ENCODE measurements at regions not wholly inside any gene's neighbourhood (a gene's known extent, or its start where the extent isn't known, plus 50 kb on each side); places are given as distances from the start of the nearest gene placed in this dataset.

- Histone ChIP-seq H3K4me1 (ENCODE audit: insufficient read depth, low read length, poor library complexity, severe bottlenecking) (no peaks in the 10 kb centered on the region), H3K27ac (ENCODE audit: low read depth, low read length, poor library complexity, severe bottlenecking) (no peak overlapping the region), H3K9me3 (ENCODE audit: low read depth, low read length, poor library complexity, severe bottlenecking) (no peaks in the 10 kb centered on the region), H3K36me3 (ENCODE audit: insufficient read depth, low read length, poor library complexity, severe bottlenecking) (no peaks in the 10 kb centered on the region), H3K4me3 (ENCODE audit: low read depth, low read length, poor library complexity, severe bottlenecking) (no peak overlapping the region), H3K27me3 (replicated peaks; ENCODE audit: insufficient read depth, low read depth, low read length, poor library complexity) (no peaks in the 10 kb centered on the region)
- no TSS peak for BruUV-seq (replicated peaks)
- no peak for TF ChIP-seq EZH2 (IDR thresholded peaks at IDR 0.05; ENCODE audit: borderline replicate concordance, low read depth, low read length, poor library complexity, severe bottlenecking)
- TF ChIP-seq, protein P1, sequence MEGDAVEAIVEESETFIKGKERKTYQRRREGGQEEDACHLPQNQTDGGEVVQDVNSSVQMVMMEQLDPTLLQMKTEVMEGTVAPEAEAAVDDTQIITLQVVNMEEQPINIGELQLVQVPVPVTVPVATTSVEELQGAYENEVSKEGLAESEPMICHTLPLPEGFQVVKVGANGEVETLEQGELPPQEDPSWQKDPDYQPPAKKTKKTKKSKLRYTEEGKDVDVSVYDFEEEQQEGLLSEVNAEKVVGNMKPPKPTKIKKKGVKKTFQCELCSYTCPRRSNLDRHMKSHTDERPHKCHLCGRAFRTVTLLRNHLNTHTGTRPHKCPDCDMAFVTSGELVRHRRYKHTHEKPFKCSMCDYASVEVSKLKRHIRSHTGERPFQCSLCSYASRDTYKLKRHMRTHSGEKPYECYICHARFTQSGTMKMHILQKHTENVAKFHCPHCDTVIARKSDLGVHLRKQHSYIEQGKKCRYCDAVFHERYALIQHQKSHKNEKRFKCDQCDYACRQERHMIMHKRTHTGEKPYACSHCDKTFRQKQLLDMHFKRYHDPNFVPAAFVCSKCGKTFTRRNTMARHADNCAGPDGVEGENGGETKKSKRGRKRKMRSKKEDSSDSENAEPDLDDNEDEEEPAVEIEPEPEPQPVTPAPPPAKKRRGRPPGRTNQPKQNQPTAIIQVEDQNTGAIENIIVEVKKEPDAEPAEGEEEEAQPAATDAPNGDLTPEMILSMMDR (conservative IDR thresholded peaks at IDR 0.05; ENCODE audit: low read depth, low read length), result no peak
- no peak for DNase-seq (ENCODE audit: low spot score)
- CTCF ChIA-PET, result no interaction called here
- POLR2A ChIA-PET (ENCODE audit: low non-redundant PET), result no interaction called here
- intact Hi-C loops (cut with micrococcal nuclease; ENCODE audit: unreplicated experiment), result no loop called here
Observed at GRCh38 chr4:64216741-64217140, 192.5 kb downstream of the TECRL start.

DNA sequence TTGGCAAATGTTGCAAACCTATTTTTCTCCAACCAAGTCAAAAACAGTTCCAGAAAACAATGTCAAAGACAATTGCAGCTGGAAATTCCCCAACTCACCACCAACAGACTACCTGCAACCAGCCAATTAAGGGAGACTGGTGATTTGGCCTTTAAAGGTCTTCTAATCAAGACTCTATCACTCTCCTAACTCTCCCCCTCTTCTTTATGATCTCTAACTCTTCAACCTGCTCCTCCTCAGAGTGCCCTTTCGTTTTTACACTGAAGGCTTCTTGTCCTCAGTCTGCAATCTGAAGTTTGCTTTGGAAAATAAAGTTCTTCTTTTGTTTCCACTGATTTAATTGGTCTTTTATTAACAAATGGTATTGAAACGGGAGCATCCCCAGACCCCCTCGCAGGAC, 203.9 kb downstream of the TECRL start:
- Histone ChIP-seq H3K9me3 (ENCODE audit: low read depth, low read length, poor library complexity, severe bottlenecking) (no peaks in the 10 kb centered on the region), H3K27me3 (replicated peaks; ENCODE audit: insufficient read depth, low read depth, low read length, poor library complexity) (no peaks in the 10 kb centered on the region), H3K36me3 (ENCODE audit: insufficient read depth, low read length, poor library complexity, severe bottlenecking) (no peaks in the 10 kb centered on the region), H3K4me1 (ENCODE audit: insufficient read depth, low read length, poor library complexity, severe bottlenecking) (no peaks in the 10 kb centered on the region), H3K4me3 (ENCODE audit: low read depth, low read length, poor library complexity, severe bottlenecking) (no peak overlapping the region), H3K27ac (ENCODE audit: low read depth, low read length, poor library complexity, severe bottlenecking) (no peak overlapping the region)
- CTCF ChIA-PET, result no interaction called here
- TF ChIP-seq, protein P1 (conservative IDR thresholded peaks at IDR 0.05; ENCODE audit: low read depth, low read length), result no peak
- TF ChIP-seq EZH2 (IDR thresholded peaks at IDR 0.05; ENCODE audit: borderline replicate concordance, low read depth, low read length, poor library complexity, severe bottlenecking), result no peak
- intact Hi-C loops (cut with micrococcal nuclease; ENCODE audit: unreplicated experiment), result no loop called here
- no TSS peak for BruUV-seq (replicated peaks)
- DNase-seq (ENCODE audit: low spot score), result no peak
- POLR2A ChIA-PET (ENCODE audit: low non-redundant PET), result no interaction called here

- Histone ChIP-seq H3K36me3 (ENCODE audit: insufficient read depth, low read length, poor library complexity, severe bottlenecking) (no peaks in the 10 kb centered on the region), H3K9me3 (ENCODE audit: low read depth, low read length, poor library complexity, severe bottlenecking) (no peaks in the 10 kb centered on the region), H3K27me3 (replicated peaks; ENCODE audit: insufficient read depth, low read depth, low read length, poor library complexity) (no peaks in the 10 kb centered on the region), H3K27ac (ENCODE audit: low read depth, low read length, poor library complexity, severe bottlenecking) (no peak overlapping the region), H3K4me3 (ENCODE audit: low read depth, low read length, poor library complexity, severe bottlenecking) (no peak overlapping the region), H3K4me1 (ENCODE audit: insufficient read depth, low read length, poor library complexity, severe bottlenecking) (no peaks in the 10 kb centered on the region)
- TF ChIP-seq, protein P1 (conservative IDR thresholded peaks at IDR 0.05; ENCODE audit: low read depth, low read length), result no peak
- no peak for TF ChIP-seq EZH2 (IDR thresholded peaks at IDR 0.05; ENCODE audit: borderline replicate concordance, low read depth, low read length, poor library complexity, severe bottlenecking)
- ChIA-PET CTCF (no interaction called here), POLR2A (ENCODE audit: low non-redundant PET) (no interaction called here)
- no peak for DNase-seq (ENCODE audit: low spot score)
- BruUV-seq (replicated peaks), result no TSS peak
- intact Hi-C loops (cut with micrococcal nuclease; ENCODE audit: unreplicated experiment), result no loop called here
Observed at GRCh38 chr4:64200001-64200555, 209.2 kb downstream of the TECRL start.

Data from A673 (cell line).